K562 (cell line): ENCODE measurements at regions not wholly inside any gene's neighbourhood (a gene's known extent, or its start where the extent isn't known, plus 50 kb on each side); places are given as distances from the start of the nearest gene placed in this dataset.

Experiments
- BMI1 ChIP-seq: fragments of 150-350 bp; IDR thresholded peaks from 2 replicates; pipeline ENCODE4 v1.6.1; 2014; ENCODE audit warnings: low read length
- CTCF ChIP-seq, 3 experiments: IDR thresholded peaks in 2 of 3; conservative IDR thresholded peaks in 1 of 3; 2 replicates each; pipeline ENCODE4 v1.5.1; 2011 to 2012; ENCODE audit warnings: low read length in 3 of 3, mild to moderate bottlenecking in 3 of 3, control low read depth in 2 of 3, improper control_type of control experiment in 1 of 3, inconsistent platforms in 1 of 3, low read depth in 1 of 3, mixed read lengths in 1 of 3, moderate library complexity in 1 of 3; ENCODE audit not compliant: insufficient read depth in 2 of 3
- POLR2H ChIP-seq: IDR thresholded peaks from 2 replicates; pipeline ENCODE4 v1.6.1; 2016; ENCODE audit warnings: missing genetic modification characterization, low read depth, mild to moderate bottlenecking, control low read depth, missing compliant biosample characterization, moderate library complexity
- SETDB1 ChIP-seq: IDR thresholded peaks from one replicate; pipeline ENCODE4 v1.6.1; 2012; ENCODE audit warnings: low read length, control low read depth, inconsistent platforms

GRCh38 chr6:167774881-167775280, 51.8 kb upstream of the AFDN start:
- no peak for TF ChIP-seq BMI1
- TF ChIP-seq SETDB1, result no peak
- TF ChIP-seq CTCF (IDR thresholded peaks at IDR 0.05 in 2 of 3, conservative IDR thresholded peaks at IDR 0.05 in 1 of 3; ENCODE audit: insufficient read depth in 2 of 3, low read depth in 1 of 3, low read length in 3 of 3), result no peak
- no peak for TF ChIP-seq POLR2H (tag)
